OCI-LY7 (cell line): ENCODE measurements at regions not wholly inside any gene's neighbourhood (a gene's known extent, or its start where the extent isn't known, plus 50 kb on each side); places are given as distances from the start of the nearest gene placed in this dataset.

ENCODE experiments used
- BruUV-seq: library from RNA; stranded (reverse); fragments of 400-500 nt; replicated peaks from 2 replicates; lab custom pipeline; 2021; lab: Mats Ljungman, UMichigan
- CTCF ChIA-PET: fragments of 300-600 bp; sonication (Branson Sonifier 250); formaldehyde crosslinking; loops from one replicate; lab custom pipeline; 2022; ENCODE audit warnings: antibody characterized with exemption; ENCODE audit not compliant: unreplicated experiment; lab: Charles Lee
- POLR2A ChIA-PET: fragments of 300-600 bp; sonication (Branson Sonifier 250); formaldehyde crosslinking; loops from one replicate; lab custom pipeline; 2022; ENCODE audit warnings: antibody characterized with exemption; lab: Charles Lee
- DNase-seq: peaks from one replicate; pipeline ENCODE4 v3.0.0-alpha.2; 2015; ENCODE audit warnings: low spot score
- H2AFZ ChIP-seq: fragments of 200-600 bp; sonication (generic), shearing (Covaris generic); 2 replicates; pipeline ENCODE4 v1.6.1; 2014; ENCODE audit warnings: mild to moderate bottlenecking, antibody characterized with exemption, low read length, moderate library complexity
- H3K27ac ChIP-seq: fragments of 200-600 bp; sonication (generic); 2 replicates; pipeline ENCODE4 v1.5.1; 2014; ENCODE audit warnings: mixed run types, low read depth, mild to moderate bottlenecking, moderate library complexity, low read length, inconsistent platforms; ENCODE audit not compliant: poor library complexity, severe bottlenecking
- H3K36me3 ChIP-seq: fragments of 200-600 bp; sonication (generic); 2 replicates; pipeline ENCODE4 v1.6.1; 2014; ENCODE audit warnings: mild to moderate bottlenecking, antibody characterized with exemption, low read length, moderate library complexity, mixed read lengths; ENCODE audit not compliant: insufficient read depth
- H3K4me1 ChIP-seq: fragments of 200-600 bp; sonication (generic); 2 replicates; pipeline ENCODE4 v1.5.1; 2014; ENCODE audit warnings: mild to moderate bottlenecking, low read length; ENCODE audit not compliant: insufficient read depth, poor library complexity, severe bottlenecking
- H3K4me2 ChIP-seq: fragments of 200-600 bp; sonication (generic); 2 replicates; pipeline ENCODE4 v1.6.1; 2014; ENCODE audit warnings: mild to moderate bottlenecking, low read length
- H3K4me3 ChIP-seq: fragments of 200-600 bp; sonication (generic); 2 replicates; pipeline ENCODE4 v1.5.1; 2014; ENCODE audit warnings: mild to moderate bottlenecking, low read depth, low read length; ENCODE audit not compliant: poor library complexity, severe bottlenecking
- H3K79me2 ChIP-seq: fragments of 200-600 bp; sonication (generic); 2 replicates; pipeline ENCODE4 v1.6.1; 2016; ENCODE audit warnings: low read depth, mild to moderate bottlenecking, low read length, moderate library complexity, mixed read lengths; ENCODE audit not compliant: insufficient read depth
- H3K9me2 ChIP-seq: fragments of 200-600 bp; sonication (generic); 2 replicates; pipeline ENCODE4 v1.6.1; 2016; ENCODE audit warnings: mild to moderate bottlenecking, low read length, mixed read lengths; ENCODE audit not compliant: insufficient read depth
- H3K9me3 ChIP-seq: fragments of 200-600 bp; sonication (generic); 2 replicates; pipeline ENCODE4 v1.6.1; 2014; ENCODE audit warnings: mild to moderate bottlenecking, mixed run types, low read length, mixed read lengths
- H4K20me1 ChIP-seq: fragments of 200-600 bp; sonication (generic); 2 replicates; pipeline ENCODE4 v1.6.1; 2014; ENCODE audit warnings: mild to moderate bottlenecking, antibody characterized with exemption, low read length, moderate library complexity, mixed read lengths; ENCODE audit not compliant: insufficient read depth
- CTCF ChIP-seq: fragments of 200-600 bp; sonication (generic); conservative IDR thresholded peaks from 2 replicates; pipeline ENCODE4 v1.5.1; 2014; ENCODE audit warnings: mild to moderate bottlenecking, antibody characterized with exemption, low read length, moderate library complexity, mixed read lengths
- EZH2phosphoT487 ChIP-seq: fragments of 200-600 bp; sonication (generic); IDR thresholded peaks from 2 replicates; pipeline ENCODE4 v1.6.1; 2018; ENCODE audit warnings: low read depth, borderline replicate concordance, mild to moderate bottlenecking, mixed run types, antibody characterized with exemption, low read length, moderate library complexity, mixed read lengths
- intact Hi-C: fragments of 100-400 bp; cut with micrococcal nuclease; formaldehyde crosslinking; loops from one replicate; pipeline ENCODE4 v1.10.0; 2022; ENCODE audit not compliant: unreplicated experiment

- DNase-seq, result no peak
- no peaks in the 10 kb centered on the region for H3K79me2 ChIP-seq
- H3K9me2 ChIP-seq, result no peaks in the 10 kb centered on the region
- H2AFZ ChIP-seq, result no peak overlapping the region
- no peak overlapping the region for H3K4me3 ChIP-seq
- TF ChIP-seq EZH2phosphoT487 (no peak), CTCF (no peak)
- H4K20me1 ChIP-seq, result no peaks in the 10 kb centered on the region
- no peaks in the 10 kb centered on the region for H3K36me3 ChIP-seq
- intact Hi-C loops, result no loop called here
- H3K27ac ChIP-seq, result no peak overlapping the region
- BruUV-seq, result no TSS peak
- no peaks in the 10 kb centered on the region for H3K9me3 ChIP-seq
- no peak overlapping the region for H3K4me2 ChIP-seq
- CTCF ChIA-PET, result no interaction called here
- no peaks in the 10 kb centered on the region for H3K4me1 ChIP-seq
- POLR2A ChIA-PET, result interaction anchor here (2.6 kb wide), 1 partner anchor 10 kb away, joined by 13 read pairs; no protein-coding TSS in a partner anchor
These were observed 416.3 kb upstream of the MEIS2 start for GRCh38 chr15:37516621-37517020.

DNA sequence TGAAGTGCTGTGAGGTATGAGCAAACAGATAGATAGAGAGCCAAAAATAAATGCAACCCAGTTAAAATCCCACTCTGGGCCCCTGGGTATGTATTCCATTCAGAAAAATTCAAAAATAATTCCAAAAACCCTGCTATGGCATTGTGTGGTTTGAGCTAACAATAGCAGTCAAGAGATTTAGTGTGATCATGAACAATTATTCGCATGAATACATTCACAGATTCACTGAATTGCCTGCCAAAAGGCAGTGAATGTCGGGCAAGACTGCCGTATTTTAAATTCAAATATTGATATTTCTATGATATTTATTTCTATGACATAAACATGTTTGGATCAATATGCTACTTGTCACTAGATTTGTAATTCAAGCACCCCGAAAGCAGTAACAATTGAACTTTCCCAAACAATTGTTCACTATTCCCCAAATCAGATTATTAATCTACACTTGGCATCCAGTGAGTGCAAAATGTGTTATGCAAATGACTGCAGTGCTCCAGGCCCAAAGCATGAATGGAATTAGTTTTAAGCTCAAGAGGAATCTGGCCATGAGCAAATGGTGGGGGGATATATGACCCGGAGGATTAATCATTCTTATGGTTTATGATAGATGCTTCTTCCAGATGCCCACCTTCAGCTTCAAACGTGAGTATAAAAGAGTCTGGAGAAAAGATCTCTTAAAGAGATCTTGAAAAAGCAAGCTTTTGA, 417.0 kb upstream of the MEIS2 start:
- H2AFZ ChIP-seq, result no peak overlapping the region
- H3K36me3 ChIP-seq, result no peaks in the 10 kb centered on the region
- H3K9me2 ChIP-seq, result no peaks in the 10 kb centered on the region
- POLR2A ChIA-PET, result interaction anchor here (1.2 to 2.6 kb wide), 2 partner anchors 9 to 47 kb away, joined by 3 to 13 read pairs; no protein-coding TSS in a partner anchor
- H3K79me2 ChIP-seq, result no peaks in the 10 kb centered on the region
- CTCF ChIA-PET, result no interaction called here
- no peaks in the 10 kb centered on the region for H3K4me1 ChIP-seq
- no peak overlapping the region for H3K4me2 ChIP-seq
- intact Hi-C loops, result no loop called here
- DNase-seq, result no peak
- TF ChIP-seq CTCF (no peak), EZH2phosphoT487 (no peak)
- no peak overlapping the region for H3K4me3 ChIP-seq
- no peaks in the 10 kb centered on the region for H4K20me1 ChIP-seq
- H3K9me3 ChIP-seq, result no peaks in the 10 kb centered on the region
- no peak overlapping the region for H3K27ac ChIP-seq
- no TSS peak for BruUV-seq

GRCh38 chr15:37518436-37518835, 416.0 kb upstream of the TMCO5A start:
- POLR2A ChIA-PET, result interaction anchor here (1.2 to 2.6 kb wide), 2 partner anchors 8 to 46 kb away, joined by 3 to 13 read pairs; no protein-coding TSS in a partner anchor
- CTCF ChIA-PET, result no interaction called here
- intact Hi-C loops, result no loop called here
- BruUV-seq, result no TSS peak
- H2AFZ ChIP-seq, result no peak overlapping the region
- no peaks in the 10 kb centered on the region for H3K4me1 ChIP-seq
- TF ChIP-seq CTCF, result no peak
- no peak for TF ChIP-seq EZH2phosphoT487
- no peak overlapping the region for H3K27ac ChIP-seq
- no peaks in the 10 kb centered on the region for H3K9me2 ChIP-seq
- no peaks in the 10 kb centered on the region for H4K20me1 ChIP-seq
- H3K9me3 ChIP-seq, result no peaks in the 10 kb centered on the region
- H3K79me2 ChIP-seq, result no peaks in the 10 kb centered on the region
- no peak overlapping the region for H3K4me3 ChIP-seq
- no peaks in the 10 kb centered on the region for H3K36me3 ChIP-seq
- H3K4me2 ChIP-seq, result no peak overlapping the region
- DNase-seq, result no peak
